Mesendoderm (in vitro differentiated cells): ENCODE measurements at regions not wholly inside any gene's neighbourhood (a gene's known extent, or its start where the extent isn't known, plus 50 kb on each side); places are given as distances from the start of the nearest gene placed in this dataset.

Source experiments
- DNase-seq: peaks from one replicate; pipeline ENCODE4 v3.0.0; 2013
- H2AK5ac ChIP-seq: 2 replicates; pipeline ENCODE4 v1.6.1; 2013; ENCODE audit warnings: low read length, inconsistent platforms
- H2BK120ac ChIP-seq: 2 replicates; pipeline ENCODE4 v1.6.1; 2013; ENCODE audit warnings: low read depth, mild to moderate bottlenecking, low read length, moderate library complexity, mixed read lengths
- H2BK15ac ChIP-seq: replicated peaks from 2 replicates; pipeline ENCODE4 v1.6.1; 2013; ENCODE audit warnings: low read depth, mild to moderate bottlenecking, moderate library complexity
- H2BK5ac ChIP-seq: 2 replicates; pipeline ENCODE4 v1.6.1; 2013; ENCODE audit warnings: low read length, inconsistent platforms
- H3K18ac ChIP-seq: 2 replicates; pipeline ENCODE4 v1.6.1; 2013; ENCODE audit warnings: mild to moderate bottlenecking, low read length, mixed read lengths
- H3K23ac ChIP-seq: one replicate; pipeline ENCODE4 v1.6.1; 2013; ENCODE audit warnings: low read length
- H3K27ac ChIP-seq: 2 replicates; pipeline ENCODE4 v1.5.1; 2013; ENCODE audit warnings: low read depth, mild to moderate bottlenecking, inconsistent platforms, low read length, moderate library complexity
- H3K27me3 ChIP-seq: 2 replicates; pipeline ENCODE4 v1.6.1; 2013; ENCODE audit warnings: low read length, control low read depth, mild to moderate bottlenecking, inconsistent platforms; ENCODE audit not compliant: insufficient read depth, poor library complexity
- H3K36me3 ChIP-seq: 2 replicates; pipeline ENCODE4 v1.6.1; 2013; ENCODE audit warnings: low read length, inconsistent platforms; ENCODE audit not compliant: control insufficient read depth, insufficient read depth
- H3K4ac ChIP-seq: one replicate; pipeline ENCODE4 v1.6.1; 2013; ENCODE audit warnings: low read depth, mild to moderate bottlenecking, low read length, moderate library complexity
- H3K4me1 ChIP-seq: 2 replicates; pipeline ENCODE4 v1.6.1; 2013; ENCODE audit warnings: low read depth, low read length, inconsistent platforms; ENCODE audit not compliant: control insufficient read depth
- H3K4me2 ChIP-seq: 2 replicates; pipeline ENCODE4 v1.6.1; 2013; ENCODE audit warnings: low read length
- H3K4me3 ChIP-seq: 2 replicates; pipeline ENCODE4 v1.5.1; 2013; ENCODE audit warnings: mild to moderate bottlenecking, low read length
- H3K56ac ChIP-seq: one replicate; pipeline ENCODE4 v1.6.1; 2013; ENCODE audit warnings: low read length
- H3K79me1 ChIP-seq: 2 replicates; pipeline ENCODE4 v1.6.1; 2013; ENCODE audit warnings: low read length, inconsistent platforms
- H3K79me2 ChIP-seq: 2 replicates; pipeline ENCODE4 v1.6.1; 2013; ENCODE audit warnings: mild to moderate bottlenecking, low read length; ENCODE audit not compliant: control insufficient read depth, insufficient read depth
- H3K9ac ChIP-seq: 2 replicates; pipeline ENCODE4 v1.6.1; 2013; ENCODE audit warnings: low read length, inconsistent platforms
- H4K5ac ChIP-seq: one replicate; pipeline ENCODE4 v1.6.1; 2013; ENCODE audit warnings: low read length
- H4K8ac ChIP-seq: one replicate; pipeline ENCODE4 v1.6.1; 2013; ENCODE audit warnings: low read depth, mild to moderate bottlenecking, control low read depth, low read length, moderate library complexity
- WGBS: extraction: QIAGEN DNeasy Blood & Tissue Kit; methylation state at CpG from one replicate; pipeline ENCODE4 v1.1.7; 2013; ENCODE audit warnings: low lambda C conversion rate, missing lambda C conversion rate; ENCODE audit not compliant: insufficient coverage; ENCODE audit errors: extremely low coverage; 5-methylcytosine and 5-hydroxymethylcytosine counted together

DNA sequence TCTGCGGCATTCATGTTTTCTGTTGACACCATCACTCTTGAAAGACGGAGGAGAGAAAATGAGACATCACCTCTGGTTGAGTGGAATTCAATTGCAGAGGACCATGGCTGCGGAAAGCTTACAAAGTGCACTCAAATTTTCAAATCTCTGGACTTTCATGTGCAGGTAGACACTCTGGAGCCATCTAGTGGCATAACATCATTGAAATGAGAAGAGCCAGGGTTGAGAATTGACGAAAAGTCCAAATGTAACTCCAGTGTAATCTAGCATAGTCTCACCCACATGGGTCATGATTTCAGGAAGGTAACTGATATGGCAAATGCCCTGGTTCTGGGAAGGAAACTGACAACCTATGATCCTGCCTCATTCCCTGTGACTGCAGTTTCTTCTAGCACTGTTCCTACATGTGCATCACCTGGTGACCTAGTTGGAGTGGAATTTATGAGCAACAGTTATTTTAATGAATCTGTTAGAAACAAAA is 687.8 kb downstream of the KCNA4 start:
- Histone ChIP-seq H2AK5ac (no peak overlapping the region), H3K36me3 (no peaks in the 10 kb centered on the region), H4K5ac (no peak overlapping the region), H4K8ac (no peak overlapping the region), H3K23ac (no peak overlapping the region), H3K4me1 (no peaks in the 10 kb centered on the region), H2BK5ac (no peak overlapping the region), H3K79me2 (no peaks in the 10 kb centered on the region), H3K4me2 (no peak overlapping the region), H3K56ac (no peak overlapping the region), H3K4me3 (no peak overlapping the region), H3K27me3 (no peaks in the 10 kb centered on the region), H2BK15ac (no peak overlapping the region), H2BK120ac (no peak overlapping the region), H3K9ac (no peak overlapping the region), H3K79me1 (no peaks in the 10 kb centered on the region), H3K18ac (no peak overlapping the region), H3K4ac (no peak overlapping the region), H3K27ac (no peak overlapping the region)
- WGBS: no CpG with 5 or more reads among the region's 4 CpGs
- peak; percentile 28 for DNase-seq

DNA sequence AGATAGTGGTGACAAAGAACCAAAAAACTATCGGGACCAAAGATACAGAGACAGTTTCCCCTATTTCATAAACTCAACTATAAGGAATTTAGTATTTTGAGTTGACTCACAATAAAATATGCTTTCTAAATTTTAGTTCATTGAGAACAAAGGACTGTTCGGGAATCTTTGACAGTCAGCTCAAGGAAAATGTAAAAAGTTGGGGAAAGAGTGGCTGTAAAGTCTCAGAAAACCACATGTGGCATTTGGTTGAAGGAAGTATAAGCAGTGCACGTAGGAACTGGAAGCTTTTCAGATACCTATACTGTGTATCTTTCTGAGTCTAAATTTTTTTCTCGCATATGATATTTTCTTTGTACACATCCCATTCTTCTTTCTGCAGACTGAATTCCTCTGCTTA is 688.9 kb downstream of the KCNA4 start:
- WGBS: no CpG with 5 or more reads among the region's 4 CpGs
- Histone ChIP-seq H3K27ac (no peak overlapping the region), H3K18ac (no peak overlapping the region), H2BK120ac (no peak overlapping the region), H3K4me1 (no peaks in the 10 kb centered on the region), H3K4me2 (no peak overlapping the region), H3K56ac (no peak overlapping the region), H3K27me3 (no peaks in the 10 kb centered on the region), H4K5ac (no peak overlapping the region), H3K79me1 (no peaks in the 10 kb centered on the region), H3K4me3 (no peak overlapping the region), H3K23ac (no peak overlapping the region), H3K4ac (no peak overlapping the region), H2BK5ac (no peak overlapping the region), H2AK5ac (no peak overlapping the region), H2BK15ac (no peak overlapping the region), H3K36me3 (no peaks in the 10 kb centered on the region), H3K9ac (no peak overlapping the region), H4K8ac (no peak overlapping the region), H3K79me2 (no peaks in the 10 kb centered on the region)
- no peak for DNase-seq

DNA sequence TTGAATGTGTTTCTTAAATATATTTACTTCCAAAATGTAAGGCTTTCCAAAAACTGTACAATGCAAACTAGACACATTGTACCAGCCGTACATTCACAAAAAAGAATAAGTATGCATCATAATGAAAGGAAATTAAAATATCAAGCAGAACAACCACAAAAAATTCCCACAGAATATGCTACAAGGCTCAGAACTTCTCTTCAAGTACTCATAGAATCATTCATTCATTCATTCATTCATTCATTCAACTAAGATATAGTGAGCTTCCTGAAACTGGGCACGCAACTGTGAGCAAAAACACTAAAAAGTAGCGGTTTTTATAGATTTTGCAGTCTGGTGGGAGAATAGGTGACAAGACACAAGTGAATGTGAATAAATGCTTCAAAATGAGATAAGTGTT is 690.1 kb downstream of the KCNA4 start:
- no peak overlapping the region for H2AK5ac ChIP-seq
- H3K4me1 ChIP-seq: no peaks in the 10 kb centered on the region
- no peaks in the 10 kb centered on the region for H3K36me3 ChIP-seq
- no peak overlapping the region for H3K23ac ChIP-seq
- no peak overlapping the region for H4K8ac ChIP-seq
- H3K56ac ChIP-seq: no peak overlapping the region
- H4K5ac ChIP-seq: no peak overlapping the region
- H3K27ac ChIP-seq: no peak overlapping the region
- no peak overlapping the region for H3K4ac ChIP-seq
- no peak overlapping the region for H3K9ac ChIP-seq
- no CpG with 5 or more reads among the region's 3 CpGs for WGBS
- H3K79me1 ChIP-seq: no peaks in the 10 kb centered on the region
- DNase-seq: no peak
- no peaks in the 10 kb centered on the region for H3K27me3 ChIP-seq
- no peaks in the 10 kb centered on the region for H3K79me2 ChIP-seq
- H2BK15ac ChIP-seq: no peak overlapping the region
- H3K4me3 ChIP-seq: no peak overlapping the region
- H3K18ac ChIP-seq: no peak overlapping the region
- no peak overlapping the region for H2BK5ac ChIP-seq
- no peak overlapping the region for H3K4me2 ChIP-seq
- H2BK120ac ChIP-seq: no peak overlapping the region

DNA sequence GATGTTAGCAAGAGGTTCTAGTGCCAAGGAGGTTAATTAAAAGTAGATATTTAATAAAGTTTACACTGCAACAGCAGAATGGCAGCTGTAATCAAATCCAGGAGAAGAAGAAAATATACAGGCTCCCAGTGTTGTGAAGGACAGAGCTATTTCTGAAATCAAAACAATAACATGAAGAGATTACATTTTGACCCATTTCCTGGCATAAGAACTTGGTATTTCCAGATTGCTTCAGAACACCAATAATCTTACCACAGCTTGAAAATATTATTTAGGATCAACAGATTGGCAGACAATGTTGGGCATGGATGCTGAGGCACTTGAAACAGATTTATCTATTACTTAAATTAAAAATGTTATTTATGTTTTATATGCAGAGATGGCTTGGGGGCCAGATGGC is 692.5 kb downstream of the KCNA4 start:
- Histone ChIP-seq H4K5ac (no peak overlapping the region), H2AK5ac (no peak overlapping the region), H3K4me2 (no peak overlapping the region), H3K23ac (no peak overlapping the region), H2BK15ac (no peak overlapping the region), H3K4me3 (no peak overlapping the region), H3K4me1 (no peaks in the 10 kb centered on the region), H3K36me3 (no peaks in the 10 kb centered on the region), H3K27ac (no peak overlapping the region), H3K79me2 (no peaks in the 10 kb centered on the region), H2BK120ac (no peak overlapping the region), H3K56ac (no peak overlapping the region), H3K18ac (no peak overlapping the region), H4K8ac (no peak overlapping the region), H3K27me3 (no peaks in the 10 kb centered on the region), H3K9ac (no peak overlapping the region), H3K79me1 (no peaks in the 10 kb centered on the region), H3K4ac (no peak overlapping the region), H2BK5ac (no peak overlapping the region)
- no peak for DNase-seq

DNA sequence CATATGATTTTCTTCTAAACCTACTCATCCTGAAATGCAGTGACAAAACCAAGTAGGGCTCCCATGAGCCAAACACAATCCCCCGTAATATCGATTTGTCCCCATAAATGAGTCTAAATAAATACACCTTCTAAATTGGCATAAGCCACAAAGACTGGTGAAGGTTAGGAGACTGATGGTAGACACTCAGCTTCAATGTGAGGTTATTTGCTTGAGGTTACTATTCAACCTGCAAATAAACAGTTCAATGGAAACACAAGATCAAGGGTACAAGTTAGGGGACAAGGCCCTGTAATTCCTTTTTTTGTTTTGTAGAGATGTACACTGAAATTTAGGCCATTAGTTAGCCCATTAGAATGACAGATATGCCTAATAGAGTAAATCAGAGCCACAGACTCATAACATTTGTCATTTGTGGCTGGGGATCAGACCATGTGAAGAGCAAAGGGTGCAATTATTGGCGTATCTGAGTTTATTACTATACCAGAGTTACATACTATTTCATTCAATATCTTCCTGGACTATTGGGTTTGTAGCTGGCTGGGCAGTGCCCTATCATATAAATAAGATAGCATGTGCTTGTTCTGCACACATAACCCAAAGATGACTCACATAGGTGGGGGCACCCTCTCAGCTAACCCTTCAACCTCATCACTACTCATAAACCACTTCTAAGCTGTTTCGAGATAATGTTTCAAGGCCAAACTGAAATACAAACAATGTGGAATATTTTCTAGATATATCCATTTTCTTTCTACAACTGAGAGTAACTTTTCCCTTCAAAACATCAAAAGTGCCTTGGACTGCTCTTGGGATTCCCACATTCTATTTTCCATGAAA is 695.3 kb downstream of the KCNA4 start:
- no peak overlapping the region for H3K56ac ChIP-seq
- H2AK5ac ChIP-seq: no peak overlapping the region
- H2BK15ac ChIP-seq: no peak overlapping the region
- no peak overlapping the region for H3K27ac ChIP-seq
- no peaks in the 10 kb centered on the region for H3K4me1 ChIP-seq
- H2BK5ac ChIP-seq: no peak overlapping the region
- no peak overlapping the region for H3K4ac ChIP-seq
- H4K5ac ChIP-seq: no peak overlapping the region
- DNase-seq: no peak
- no peaks in the 10 kb centered on the region for H3K27me3 ChIP-seq
- H3K23ac ChIP-seq: no peak overlapping the region
- no peaks in the 10 kb centered on the region for H3K79me2 ChIP-seq
- H3K79me1 ChIP-seq: no peaks in the 10 kb centered on the region
- no peak overlapping the region for H2BK120ac ChIP-seq
- no peak overlapping the region for H3K18ac ChIP-seq
- no peak overlapping the region for H3K4me2 ChIP-seq
- no peak overlapping the region for H3K4me3 ChIP-seq
- no peaks in the 10 kb centered on the region for H3K36me3 ChIP-seq
- no peak overlapping the region for H4K8ac ChIP-seq
- H3K9ac ChIP-seq: no peak overlapping the region
- no CpG with 5 or more reads among the region's 4 CpGs for WGBS

DNA sequence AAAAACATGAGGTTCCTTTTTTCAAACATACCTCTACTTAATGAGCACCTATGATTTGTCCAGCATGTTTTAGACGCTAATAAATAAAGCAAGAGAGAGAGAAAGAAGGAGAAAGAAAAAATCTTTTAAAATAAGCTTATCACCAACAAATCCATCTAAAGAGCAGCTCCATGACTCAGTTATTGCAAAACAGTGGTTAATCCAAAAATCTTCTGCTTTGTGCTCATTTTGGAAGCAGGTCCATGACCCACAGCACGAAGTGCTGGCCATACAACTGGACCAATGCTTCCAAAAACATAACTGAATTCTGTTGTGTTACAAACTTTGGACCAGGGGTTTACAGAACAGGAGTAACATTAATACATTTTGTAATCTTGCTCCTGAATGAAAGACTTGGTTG is 696.6 kb downstream of the KCNA4 start:
- no CpG with 5 or more reads among the region's 2 CpGs for WGBS
- H3K79me2 ChIP-seq: no peaks in the 10 kb centered on the region
- no peaks in the 10 kb centered on the region for H3K36me3 ChIP-seq

More for the DNA sequence above, 696.6 kb downstream of the KCNA4 start:
- Histone ChIP-seq H3K4me1 (no peaks in the 10 kb centered on the region), H4K8ac (no peak overlapping the region), H2BK5ac (no peak overlapping the region), H3K27me3 (no peaks in the 10 kb centered on the region), H2BK120ac (no peak overlapping the region), H3K4me3 (no peak overlapping the region), H3K27ac (no peak overlapping the region), H3K18ac (no peak overlapping the region), H3K79me1 (no peaks in the 10 kb centered on the region), H4K5ac (no peak overlapping the region), H3K23ac (no peak overlapping the region), H3K4ac (no peak overlapping the region), H3K56ac (no peak overlapping the region), H3K9ac (no peak overlapping the region), H2AK5ac (no peak overlapping the region), H3K4me2 (no peak overlapping the region), H2BK15ac (no peak overlapping the region)
- no peak for DNase-seq
